Colonic mucosa (tissue), 4 donors: ENCODE measurements at regions not wholly inside any gene's neighbourhood (a gene's known extent, or its start where the extent isn't known, plus 50 kb on each side); places are given as distances from the start of the nearest gene placed in this dataset.

Experiments used
- DNase-seq: peaks from one replicate; pipeline ENCODE4 v3.0.0-alpha.2; 2020
- H3K27ac ChIP-seq: fragments of 200-600 bp; one replicate; pipeline ENCODE4 v1.8.0; 2021
- H3K27me3 ChIP-seq: fragments of 200-600 bp; one replicate; pipeline ENCODE4 v1.8.0; 2021
- H3K36me3 ChIP-seq: fragments of 200-600 bp; one replicate; pipeline ENCODE4 v1.8.0; 2021
- H3K4me1 ChIP-seq: fragments of 200-600 bp; one replicate; pipeline ENCODE4 v1.8.0; 2021; ENCODE audit warnings: mild to moderate bottlenecking
- H3K4me3 ChIP-seq: fragments of 200-600 bp; one replicate; pipeline ENCODE4 v1.8.0; 2021
- H3K9ac ChIP-seq, 2 donors: one replicate each; pipeline ENCODE4 v1.7.0; 2013; ENCODE audit warnings: control low read depth in 2 of 2, low read depth in 2 of 2, low read length in 2 of 2
- H3K9me3 ChIP-seq: fragments of 200-600 bp; one replicate; pipeline ENCODE4 v1.8.0; 2021
- CTCF ChIP-seq: fragments of 200-600 bp; IDR thresholded peaks from one replicate; pipeline ENCODE4 v1.8.0; 2022; ENCODE audit warnings: antibody characterized with exemption, mild to moderate bottlenecking
- intact Hi-C: fragments of 100-400 bp; cut with DNase I; formaldehyde crosslinking; loops from one replicate; pipeline ENCODE4 v1.14.1; 2022
- donor health status: healthy.
- donor health status: DM: no; HTN: no; CAD: no.
- donor health status: DM: no; HTN: no; CAD: no.

GRCh38 chr3:65033576-65033975, 345.8 kb upstream of the ADAMTS9 start:
- no peaks in the 10 kb centered on the region for H3K9me3 ChIP-seq
- intact Hi-C loops = no loop called here
- H3K4me3 ChIP-seq = no peak overlapping the region
- no peak for DNase-seq
- H3K4me1 ChIP-seq = no peaks in the 10 kb centered on the region
- H3K27me3 ChIP-seq = no peaks in the 10 kb centered on the region
- no peak for TF ChIP-seq CTCF
- H3K36me3 ChIP-seq = no peaks in the 10 kb centered on the region
- H3K27ac ChIP-seq = no peak overlapping the region
- H3K9ac ChIP-seq = no peak overlapping the region

GRCh38 chr3:65030847-65031463, 343.2 kb upstream of the ADAMTS9 start:
- Histone ChIP-seq H3K4me1 (no peaks in the 10 kb centered on the region), H3K9me3 (no peaks in the 10 kb centered on the region), H3K27me3 (no peaks in the 10 kb centered on the region), H3K9ac (no peak overlapping the region), H3K4me3 (no peak overlapping the region), H3K27ac (no peak overlapping the region), H3K36me3 (no peaks in the 10 kb centered on the region)
- no peak for TF ChIP-seq CTCF
- intact Hi-C loops = no loop called here
- DNase-seq = no peak

- no peaks in the 10 kb centered on the region for H3K9me3 ChIP-seq
- H3K27ac ChIP-seq = no peak overlapping the region
- no peak overlapping the region for H3K9ac ChIP-seq
- no peaks in the 10 kb centered on the region for H3K4me1 ChIP-seq
- DNase-seq = no peak
- H3K36me3 ChIP-seq = no peaks in the 10 kb centered on the region
- intact Hi-C loops = no loop called here
- no peak for TF ChIP-seq CTCF
- H3K4me3 ChIP-seq = no peak overlapping the region
- no peaks in the 10 kb centered on the region for H3K27me3 ChIP-seq
Observed at GRCh38 chr3:65030014-65030627, 342.3 kb upstream of the ADAMTS9 start.

GRCh38 chr3:65029130-65029529, 341.3 kb upstream of the ADAMTS9 start:
- no peak overlapping the region for H3K27ac ChIP-seq
- TF ChIP-seq CTCF = no peak
- no peak overlapping the region for H3K9ac ChIP-seq
- H3K9me3 ChIP-seq = no peaks in the 10 kb centered on the region
- H3K36me3 ChIP-seq = no peaks in the 10 kb centered on the region
- H3K4me3 ChIP-seq = no peak overlapping the region
- no peaks in the 10 kb centered on the region for H3K4me1 ChIP-seq
- intact Hi-C loops = no loop called here
- no peak for DNase-seq
- no peaks in the 10 kb centered on the region for H3K27me3 ChIP-seq

DNA sequence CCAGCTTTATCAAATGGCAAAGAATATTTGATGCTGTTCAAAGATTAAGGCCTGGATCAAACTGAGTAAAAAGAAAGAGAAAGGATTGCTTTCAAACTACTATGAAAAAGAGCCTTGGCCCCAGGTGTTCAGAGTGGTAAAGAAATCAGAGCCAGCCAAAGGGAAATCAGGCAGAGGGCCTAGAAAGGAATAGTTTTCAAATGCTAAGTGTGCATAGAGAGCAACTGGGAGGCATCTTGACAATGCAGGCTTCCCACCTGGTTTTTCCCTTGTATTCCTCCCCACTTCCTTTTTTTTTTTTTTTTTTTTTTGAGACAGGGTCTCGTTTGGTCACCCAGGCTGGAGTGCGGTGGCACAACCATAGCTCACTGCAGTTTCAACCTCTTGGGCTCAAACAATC, 340.2 kb upstream of the ADAMTS9 start:
- H3K27ac ChIP-seq = no peak overlapping the region
- intact Hi-C loops = no loop called here
- H3K27me3 ChIP-seq = no peaks in the 10 kb centered on the region
- no peak for TF ChIP-seq CTCF
- H3K4me1 ChIP-seq = no peaks in the 10 kb centered on the region
- no peaks in the 10 kb centered on the region for H3K36me3 ChIP-seq
- no peak overlapping the region for H3K9ac ChIP-seq
- no peaks in the 10 kb centered on the region for H3K9me3 ChIP-seq
- no peak for DNase-seq
- no peak overlapping the region for H3K4me3 ChIP-seq
